DMS114 treated with DMSO at 0.1 percent for 48 hours (cell line): ENCODE measurements at regions not wholly inside any gene's neighbourhood (a gene's known extent, or its start where the extent isn't known, plus 50 kb on each side); places are given as distances from the start of the nearest gene placed in this dataset.

ENCODE experiments used
- DNase-seq: peaks from one replicate; lab custom pipeline; 2025; ENCODE audit not compliant: unreplicated experiment; lab: John Stamatoyannopoulos, UW

- DNase-seq = no peak
Measured at GRCh38 chr2:129431881-129432280, 547.6 kb upstream of the RAB6C start.

GRCh38 chr2:129436809-129437208, 542.7 kb upstream of the RAB6C start:
- DNase-seq = no peak

DNA sequence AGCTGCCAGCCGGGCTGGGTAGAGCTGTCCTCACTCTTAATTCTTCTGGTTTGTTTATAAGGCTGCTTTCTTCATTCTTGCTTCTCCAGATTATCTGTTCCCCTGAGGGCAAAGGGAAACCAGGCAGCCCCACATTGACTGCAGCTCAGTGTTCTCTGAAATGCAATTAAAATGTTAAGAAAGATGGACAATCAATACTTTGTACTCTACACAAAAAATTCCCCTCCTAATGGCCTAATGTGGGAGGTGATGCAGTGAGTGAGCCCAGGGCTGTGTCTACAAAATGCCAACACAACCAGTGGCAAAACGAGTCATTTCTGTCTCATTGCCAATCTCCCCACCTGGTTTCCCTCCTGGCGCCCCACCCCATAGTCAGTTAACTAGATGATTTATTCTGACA, 541.7 kb upstream of the RAB6C start:
- DNase-seq = no peak

- no peak for DNase-seq
Measured at GRCh38 chr2:129438501-129439057, 540.9 kb upstream of the RAB6C start.

DNA sequence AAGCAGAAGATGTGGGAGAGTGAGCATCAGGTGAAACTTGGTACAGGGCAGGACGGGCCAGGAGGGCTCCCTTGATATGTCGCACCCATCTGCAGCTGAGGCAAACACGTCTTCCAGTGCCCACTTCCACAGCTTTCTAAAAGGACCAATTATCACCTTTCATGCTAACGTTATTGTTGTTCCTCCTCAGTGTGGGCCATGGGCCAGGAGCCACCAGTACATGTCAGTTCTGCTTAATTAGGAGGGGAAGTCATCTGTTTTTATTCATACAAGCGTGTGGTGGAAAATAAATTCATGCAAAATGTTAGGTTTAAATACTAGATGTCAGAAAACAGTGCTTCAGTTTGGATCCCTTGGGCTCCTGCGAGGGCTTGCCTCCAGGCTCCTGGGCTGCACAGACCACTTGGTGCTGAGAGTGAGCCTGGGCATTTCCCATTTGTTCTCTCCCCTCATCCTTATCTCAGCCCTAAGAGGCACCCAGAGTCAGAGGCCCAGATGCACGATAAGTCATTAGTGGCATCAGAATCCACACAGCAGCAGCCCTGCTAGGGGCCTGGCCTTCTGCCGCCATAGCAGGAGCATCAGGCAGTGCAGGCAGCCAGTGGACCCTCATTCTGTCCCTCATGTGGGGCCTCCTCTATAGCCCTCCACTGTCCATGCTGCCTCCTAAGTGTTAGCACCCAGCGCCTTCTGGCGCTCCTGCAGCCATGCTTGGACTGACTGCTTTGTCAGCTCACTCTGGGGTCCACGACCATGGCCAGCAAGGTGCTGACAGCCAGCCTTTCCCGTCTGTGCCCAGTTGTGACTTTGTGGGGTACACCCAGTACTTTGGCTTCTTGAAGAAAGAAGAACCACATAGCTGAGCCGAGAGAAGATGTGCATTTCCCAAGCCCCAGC, 539.8 kb upstream of the RAB6C start:
- DNase-seq = no peak

DNA sequence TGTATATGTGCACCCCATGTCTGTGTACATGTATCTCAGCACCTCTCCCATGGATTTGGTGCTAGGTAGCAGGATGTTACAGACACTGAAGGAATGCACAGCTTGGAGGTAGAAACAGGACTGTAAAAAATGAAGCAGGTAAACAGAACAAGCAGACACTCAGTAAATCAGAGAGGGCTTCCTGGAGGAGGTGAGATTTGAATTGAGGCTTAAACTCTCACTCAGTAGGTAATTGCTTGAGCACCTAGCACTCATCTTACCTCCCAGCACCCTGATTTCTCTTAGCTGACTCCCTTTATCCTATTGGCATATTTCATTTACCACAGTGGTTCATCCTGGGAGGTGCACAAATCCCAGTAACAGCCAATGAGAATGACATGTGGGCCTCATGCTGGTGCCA, 537.9 kb upstream of the RAB6C start:
- DNase-seq = no peak

GRCh38 chr2:129443235-129443864, 536.1 kb upstream of the RAB6C start:
- no peak for DNase-seq

GRCh38 chr2:129443865-129444739, 535.4 kb upstream of the RAB6C start:
- no peak for DNase-seq

DNA sequence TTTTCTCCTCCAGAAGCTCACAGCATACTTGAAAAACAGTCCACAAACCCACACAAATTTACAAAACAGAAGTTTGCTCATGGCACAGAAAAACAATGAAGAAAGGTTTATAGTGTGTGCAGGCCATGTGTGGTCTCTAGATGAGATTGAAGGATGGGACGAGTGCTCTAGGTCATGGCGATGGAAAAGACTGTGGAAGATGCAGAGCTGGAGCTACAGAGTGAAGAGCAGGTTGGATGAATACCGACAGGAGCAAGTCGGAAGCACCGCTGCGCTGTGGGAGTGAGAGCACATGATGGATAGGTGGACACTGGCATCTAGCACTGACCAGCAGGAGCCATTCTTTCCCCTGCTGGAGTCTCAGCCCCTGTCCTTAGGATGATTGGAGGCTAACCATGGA, 534.7 kb upstream of the RAB6C start:
- no peak for DNase-seq

DNA sequence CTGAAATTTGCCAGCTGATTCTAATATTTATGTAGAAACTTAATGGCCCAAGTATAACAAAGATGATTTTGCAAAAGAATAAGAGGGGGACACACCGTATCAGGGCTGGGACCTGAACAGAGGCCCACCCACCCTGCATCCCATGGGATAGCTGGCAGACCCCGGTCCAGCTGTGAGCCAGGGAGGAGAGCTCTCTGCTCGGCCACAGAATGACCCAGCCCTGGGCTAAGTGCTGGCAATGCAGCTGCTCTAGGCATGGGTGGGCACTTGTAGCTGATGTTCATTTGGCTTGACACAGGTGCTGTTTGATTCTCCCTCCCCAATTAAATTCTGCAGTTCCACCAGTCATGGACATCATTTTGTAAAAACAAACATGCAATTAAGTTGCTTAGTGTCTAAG, 522.8 kb upstream of the RAB6C start:
- DNase-seq = no peak

GRCh38 chr2:129457277-129457818, 522.1 kb upstream of the RAB6C start:
- no peak for DNase-seq

DNA sequence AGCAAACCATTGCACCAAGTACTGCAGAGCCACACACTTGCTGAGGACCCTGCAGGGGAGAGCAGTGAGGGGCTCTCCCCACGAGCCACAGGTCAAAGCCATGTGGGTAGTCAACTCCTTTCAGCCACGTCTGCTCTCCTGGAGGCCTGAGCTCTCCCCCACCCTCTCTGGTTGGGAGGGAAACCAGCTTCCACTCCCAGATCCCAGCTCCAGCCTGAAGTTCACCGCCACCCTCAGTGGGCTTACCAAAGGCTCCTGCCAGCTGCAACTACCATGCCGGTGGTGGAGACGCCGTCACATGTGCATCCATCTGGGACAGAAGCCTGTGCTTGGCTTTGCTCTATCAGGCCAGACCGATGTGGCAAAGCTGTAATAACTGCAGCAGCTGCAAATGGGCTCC, 521.5 kb upstream of the RAB6C start:
- no peak for DNase-seq

DNA sequence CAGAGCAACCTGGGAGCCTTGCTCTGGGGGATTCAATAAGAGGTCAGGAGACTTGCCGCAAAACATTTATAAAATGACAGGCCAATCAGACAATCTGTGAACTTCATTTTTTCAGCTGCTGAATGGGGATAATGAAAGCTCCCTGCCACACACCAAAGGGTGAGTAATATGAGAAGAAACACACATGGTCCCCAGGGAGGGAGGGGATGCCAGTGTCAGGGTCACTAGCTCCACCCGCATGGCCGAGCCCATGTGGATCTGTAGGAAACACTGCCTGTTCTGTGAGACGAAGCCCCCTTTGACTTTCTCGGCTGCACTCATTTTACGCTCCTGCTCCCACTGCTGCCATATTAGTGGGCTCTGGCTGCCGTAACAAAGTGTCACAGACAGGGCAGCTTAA, 521.0 kb upstream of the RAB6C start:
- DNase-seq = no peak

DNA sequence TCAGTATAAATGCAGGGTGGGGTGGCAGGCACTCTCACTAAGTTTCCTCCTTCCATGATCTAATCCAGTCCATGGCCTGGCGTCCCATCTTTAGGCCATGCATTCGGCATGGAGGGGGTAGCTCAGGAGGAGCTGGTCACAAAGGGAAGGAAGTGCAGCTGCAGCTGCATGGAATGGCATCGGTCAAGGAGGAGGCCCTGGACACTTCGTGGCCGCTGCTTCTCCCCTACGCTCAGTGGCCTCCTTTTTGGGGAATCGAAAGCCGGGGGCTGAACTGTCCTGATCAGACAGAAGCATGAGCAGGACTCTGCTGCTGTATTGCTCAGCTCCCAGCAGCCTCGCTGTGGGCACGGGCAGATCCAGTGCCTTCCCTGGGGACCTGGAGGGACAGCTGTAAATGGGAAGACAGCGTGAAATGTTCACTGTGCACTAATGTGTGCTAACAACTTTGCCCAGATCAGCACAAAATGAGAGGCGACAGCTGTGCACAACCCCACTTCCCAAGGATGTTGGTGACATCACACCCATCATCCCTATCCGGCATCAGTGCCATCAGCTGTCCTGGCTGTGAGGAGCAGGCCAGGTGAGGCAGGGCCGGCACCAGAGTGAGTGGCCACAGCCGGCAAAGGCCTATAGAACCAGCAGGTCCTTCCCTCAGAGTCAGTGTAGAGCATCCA, 520.1 kb upstream of the RAB6C start:
- DNase-seq = no peak

DNA sequence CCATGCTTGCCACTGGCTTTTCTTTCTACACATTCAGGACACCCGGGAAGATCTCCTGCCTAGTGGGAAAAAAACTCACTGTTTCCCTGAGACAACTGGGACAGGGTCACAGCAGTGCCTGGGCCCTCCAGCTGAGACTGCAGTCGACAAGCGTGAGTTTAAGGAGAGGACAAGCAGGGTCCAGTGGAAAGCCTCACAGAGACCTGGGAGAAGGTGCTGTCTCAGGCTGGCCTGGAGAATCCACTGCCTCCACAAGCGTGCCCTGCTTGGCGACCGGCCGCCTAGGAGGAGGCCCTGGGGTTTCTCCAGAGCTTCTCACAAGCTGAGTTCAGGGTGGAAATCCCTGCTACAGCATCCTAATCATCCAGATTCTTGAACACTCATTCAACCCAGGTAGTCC, 519.6 kb upstream of the RAB6C start:
- no peak for DNase-seq

DNA sequence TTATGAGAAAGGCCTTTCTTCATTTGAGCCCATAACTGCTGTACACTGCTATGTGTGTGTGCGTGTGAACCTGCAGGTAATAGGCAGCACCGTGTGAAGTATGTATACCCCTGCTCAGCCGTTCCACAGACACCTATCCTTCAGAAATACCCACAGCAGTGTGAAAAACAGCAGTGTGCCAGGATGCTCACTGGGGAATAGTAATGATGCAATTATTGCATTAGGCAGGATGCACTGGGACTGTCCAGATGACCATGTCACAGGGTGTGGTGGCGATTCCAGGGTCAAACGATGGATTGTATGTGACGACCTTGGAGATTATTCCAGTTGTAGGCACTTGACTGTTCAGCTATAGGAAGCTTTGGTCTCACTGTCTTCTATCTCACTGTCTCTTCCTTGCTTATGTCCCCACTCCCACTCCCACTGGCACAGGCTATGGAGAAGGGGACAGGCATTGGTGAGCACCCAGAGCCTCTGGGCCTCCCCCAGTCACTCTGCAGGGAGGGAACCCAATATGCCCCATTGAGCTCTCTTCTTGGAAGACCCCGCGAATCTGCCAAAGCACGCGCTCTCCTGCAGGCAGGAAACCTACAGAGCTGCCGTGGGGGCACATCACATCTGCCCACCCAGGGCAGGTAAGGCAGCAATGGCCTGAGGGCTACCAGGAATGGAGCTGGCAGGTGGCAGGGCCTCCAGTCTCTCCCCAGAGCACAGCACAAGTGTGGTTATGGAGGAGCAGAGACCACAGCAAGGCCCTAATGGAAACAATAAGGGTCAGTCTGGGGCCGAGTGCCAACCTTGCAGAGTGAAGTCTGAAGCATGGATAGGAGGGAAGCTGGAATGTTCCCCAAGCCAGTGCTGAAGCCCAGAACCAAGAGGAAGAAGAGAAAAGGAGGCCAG, 518.9 kb upstream of the RAB6C start:
- no peak for DNase-seq

DNA sequence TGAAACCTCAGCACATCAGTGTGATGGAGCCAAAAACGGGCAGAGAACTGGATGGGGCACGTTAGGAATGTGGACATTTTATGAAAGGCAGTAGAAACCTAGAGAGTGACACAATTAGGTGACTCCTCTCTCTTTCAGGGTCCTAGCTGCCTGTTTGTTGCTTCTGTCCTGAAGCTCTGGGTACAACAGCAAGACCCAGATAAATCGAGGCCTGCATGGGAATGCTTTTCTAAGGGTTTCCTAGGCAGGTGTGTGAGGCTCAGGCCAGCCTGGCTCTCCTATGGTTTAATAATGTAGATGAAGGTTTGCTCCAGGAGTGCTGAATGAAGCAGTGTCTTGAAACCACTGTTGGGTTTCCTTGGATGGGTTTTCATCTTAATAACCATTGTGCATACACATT, 517.1 kb upstream of the RAB6C start:
- no peak for DNase-seq

DNA sequence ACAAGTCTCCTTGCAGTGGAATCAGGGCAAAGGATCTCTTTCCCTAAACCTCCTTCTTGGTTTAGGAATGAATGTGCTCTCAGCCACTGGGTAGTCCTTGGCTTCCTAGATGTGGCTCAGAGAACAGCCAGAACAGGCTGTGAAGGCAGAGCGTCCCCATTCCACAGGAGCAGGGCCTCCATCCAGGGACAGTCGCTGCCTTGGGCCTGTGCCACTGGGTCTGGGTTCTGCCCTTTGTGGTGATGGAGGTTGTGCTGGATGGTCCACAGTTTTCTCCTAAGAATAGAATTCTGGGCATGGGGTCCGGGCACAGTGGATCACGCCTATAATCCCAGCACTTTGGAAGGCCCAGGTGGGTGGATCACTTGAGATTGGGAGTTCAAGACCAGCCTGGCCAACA, 516.5 kb upstream of the RAB6C start:
- DNase-seq = no peak

GRCh38 chr2:129464036-129464435, 515.4 kb upstream of the RAB6C start:
- no peak for DNase-seq

- no peak for DNase-seq
Measured at GRCh38 chr2:129464631-129465030, 514.8 kb upstream of the RAB6C start.
